Tibial nerve (tissue), 4 donors: ENCODE measurements at regions not wholly inside any gene's neighbourhood (a gene's known extent, or its start where the extent isn't known, plus 50 kb on each side); places are given as distances from the start of the nearest gene placed in this dataset.

Experiments used
- EP300 ChIP-seq, 2 donors: sonication (generic); formaldehyde crosslinking; IDR thresholded peaks; one replicate each; pipeline ENCODE4 v1.6.1; 2017; ENCODE audit warnings: antibody characterized with exemption in 2 of 2, mild to moderate bottlenecking in 1 of 2
- POLR2A ChIP-seq, 2 donors: fragments of 450-650 bp; IDR thresholded peaks; one replicate each; pipeline ENCODE4 v1.6.1; 2017; ENCODE audit warnings: antibody characterized with exemption in 2 of 2, mild to moderate bottlenecking in 2 of 2, moderate library complexity in 2 of 2
- TF ChIP-seq, protein P1 (sequence below), 5 experiments: fragments of 200-600 bp in 3 of 5; fragments of 450-650 bp in 2 of 5; sonication (generic) in 3 of 5; IDR thresholded peaks; one replicate each; pipeline ENCODE4 v1.5.1; 2016 to 2019; ENCODE audit warnings: antibody characterized with exemption in 5 of 5, mild to moderate bottlenecking in 3 of 5, moderate library complexity in 2 of 5

DNA sequence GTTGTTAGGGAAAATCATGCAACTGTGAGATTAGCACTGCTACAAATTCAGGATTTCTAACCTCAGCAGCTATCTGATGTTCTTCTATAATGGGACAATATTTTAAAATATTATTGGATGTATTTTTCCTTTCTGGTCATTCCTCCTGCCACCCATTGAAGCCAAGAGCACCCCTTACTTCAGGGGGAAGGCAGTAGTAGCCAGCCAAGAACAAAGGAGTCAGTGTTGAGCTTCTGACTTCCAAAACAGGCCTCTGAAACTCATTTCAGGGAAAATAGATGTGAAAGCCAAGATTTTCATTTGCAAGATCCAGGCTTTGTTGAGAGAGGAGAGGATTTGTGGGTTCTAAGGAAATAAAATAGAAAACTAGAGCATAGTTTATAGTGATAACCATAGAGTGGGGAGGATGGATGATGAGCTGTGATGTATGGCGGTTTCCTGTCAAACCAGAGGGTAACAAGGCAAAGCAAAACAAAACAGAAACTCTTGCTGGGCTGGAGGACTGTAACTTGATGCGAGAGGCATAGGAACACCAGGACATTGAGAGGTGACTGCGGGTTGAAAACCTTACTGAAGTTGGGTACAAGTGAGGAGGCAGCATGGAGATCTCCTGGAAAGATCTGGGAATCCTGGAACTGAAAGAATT, 173.7 kb upstream of the LEF1 start:
- TF ChIP-seq, protein P1, sequence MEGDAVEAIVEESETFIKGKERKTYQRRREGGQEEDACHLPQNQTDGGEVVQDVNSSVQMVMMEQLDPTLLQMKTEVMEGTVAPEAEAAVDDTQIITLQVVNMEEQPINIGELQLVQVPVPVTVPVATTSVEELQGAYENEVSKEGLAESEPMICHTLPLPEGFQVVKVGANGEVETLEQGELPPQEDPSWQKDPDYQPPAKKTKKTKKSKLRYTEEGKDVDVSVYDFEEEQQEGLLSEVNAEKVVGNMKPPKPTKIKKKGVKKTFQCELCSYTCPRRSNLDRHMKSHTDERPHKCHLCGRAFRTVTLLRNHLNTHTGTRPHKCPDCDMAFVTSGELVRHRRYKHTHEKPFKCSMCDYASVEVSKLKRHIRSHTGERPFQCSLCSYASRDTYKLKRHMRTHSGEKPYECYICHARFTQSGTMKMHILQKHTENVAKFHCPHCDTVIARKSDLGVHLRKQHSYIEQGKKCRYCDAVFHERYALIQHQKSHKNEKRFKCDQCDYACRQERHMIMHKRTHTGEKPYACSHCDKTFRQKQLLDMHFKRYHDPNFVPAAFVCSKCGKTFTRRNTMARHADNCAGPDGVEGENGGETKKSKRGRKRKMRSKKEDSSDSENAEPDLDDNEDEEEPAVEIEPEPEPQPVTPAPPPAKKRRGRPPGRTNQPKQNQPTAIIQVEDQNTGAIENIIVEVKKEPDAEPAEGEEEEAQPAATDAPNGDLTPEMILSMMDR (IDR thresholded peaks at IDR 0.05) = peak in 1 of 5 experiments; percentile 5
- no peak for TF ChIP-seq POLR2A (IDR thresholded peaks at IDR 0.05)
- TF ChIP-seq EP300 (IDR thresholded peaks at IDR 0.05) = no peak
